ENCODE measurements at regions not wholly inside any gene's neighbourhood (a gene's known extent, or its start where the extent isn't known, plus 50 kb on each side); places are given as distances from the start of the nearest gene placed in this dataset.

- intact Hi-C loops (cut with micrococcal nuclease), result loop anchor here (2.0 kb wide), 1 partner anchor 103 kb away; no protein-coding TSS in a partner anchor
These were observed 100.3 kb upstream of the MBOAT2 start for GRCh38 chr2:9103663-9104277.

GRCh38 chr2:9102861-9103662, 99.6 kb upstream of the MBOAT2 start:
- intact Hi-C loops (cut with micrococcal nuclease), result loop anchor here (2.0 kb wide), 1 partner anchor 102 kb away; no protein-coding TSS in a partner anchor
- DNase-seq (peak; percentile 79), ATAC-seq (peak; percentile 82)
- Histone ChIP-seq H3K9ac (ENCODE audit: low read length) (peak overlapping the region; percentile 88), H3K4me3 (ENCODE audit: low read length) (peak overlapping the region; percentile 26), H3K9me3 (ENCODE audit: low read length) (no peaks in the 10 kb centered on the region), H2AFZ (ENCODE audit: low read length) (peak overlapping the region; percentile 49), H3K27me3 (ENCODE audit: low read length) (no peaks in the 10 kb centered on the region), H4K20me1 (ENCODE audit: low read length) (no peaks in the 10 kb centered on the region), H3K27ac (ENCODE audit: low read length) (peak overlapping the region; percentile 99), H3F3A (ENCODE audit: low read length, unreplicated experiment) (peaks cover 7% of the 10 kb centered on the region), H3K4me1 (ENCODE audit: insufficient read depth, low read length) (peaks cover 48% of the 10 kb centered on the region), H3K4me2 (ENCODE audit: low read length) (peak overlapping the region; percentile 72), H3K36me3 (ENCODE audit: low read depth, low read length) (no peaks in the 10 kb centered on the region), H3K79me2 (ENCODE audit: low read length) (no peaks in the 10 kb centered on the region), H3K9me2 (replicated peaks; ENCODE audit: low read length) (no peaks in the 10 kb centered on the region)
- TSS peak; percentile 67 for BruUV-seq (replicated peaks)
- ChIA-PET CTCF (interaction anchor here (1.0 kb wide), 1 partner anchor 9 kb away, joined by 6 read pairs; no protein-coding TSS in a partner anchor), POLR2A (ENCODE audit: unreplicated experiment) (no interaction called here)
- TF ChIP-seq CTCF (conservative IDR thresholded peaks at IDR 0.05; ENCODE audit: low read depth, low read length) (no peak; the same call in 1 of the 2 replicates), EZH2 (IDR thresholded peaks at IDR 0.05; ENCODE audit: low read length, unreplicated experiment) (no peak), EZH2phosphoT487 (IDR thresholded peaks at IDR 0.05; ENCODE audit: borderline replicate concordance, low read length) (no peak)

More at GRCh38 chr2:9103663-9104277, 100.3 kb upstream of the MBOAT2 start:
- Histone ChIP-seq H3K4me1 (ENCODE audit: insufficient read depth, low read length) (peaks cover 53% of the 10 kb centered on the region), H3K27ac (ENCODE audit: low read length) (peak overlapping the region; percentile 99), H3K4me3 (ENCODE audit: low read length) (peak overlapping the region; percentile 26), H3K36me3 (ENCODE audit: low read depth, low read length) (no peaks in the 10 kb centered on the region), H3K9ac (ENCODE audit: low read length) (peak overlapping the region; percentile 88), H3K9me3 (ENCODE audit: low read length) (no peaks in the 10 kb centered on the region), H3K4me2 (ENCODE audit: low read length) (peak overlapping the region; percentile 72), H3K9me2 (replicated peaks; ENCODE audit: low read length) (no peaks in the 10 kb centered on the region), H3K27me3 (ENCODE audit: low read length) (no peaks in the 10 kb centered on the region), H3F3A (ENCODE audit: low read length, unreplicated experiment) (peaks cover 7% of the 10 kb centered on the region), H2AFZ (ENCODE audit: low read length) (peak overlapping the region; percentile 49), H4K20me1 (ENCODE audit: low read length) (no peaks in the 10 kb centered on the region), H3K79me2 (ENCODE audit: low read length) (no peaks in the 10 kb centered on the region)
- ATAC-seq (peak; percentile 46), DNase-seq (peak; percentile 89)
- POLR2A ChIA-PET (ENCODE audit: unreplicated experiment), result interaction anchor here (0.7 kb wide), 1 partner anchor 32 kb away, joined by 3 read pairs; no protein-coding TSS in a partner anchor
- CTCF ChIA-PET, result interaction anchor here (1.0 kb wide), 1 partner anchor 8 kb away, joined by 6 read pairs; no protein-coding TSS in a partner anchor
- no peak for TF ChIP-seq CTCF (conservative IDR thresholded peaks at IDR 0.05; ENCODE audit: low read depth, low read length)
- TF ChIP-seq EZH2 (IDR thresholded peaks at IDR 0.05; ENCODE audit: low read length, unreplicated experiment), result no peak
- no peak for TF ChIP-seq EZH2phosphoT487 (IDR thresholded peaks at IDR 0.05; ENCODE audit: borderline replicate concordance, low read length)
- BruUV-seq (replicated peaks), result no TSS peak

Measured in PC-3 (cell line).